ENCODE measurements at regions not wholly inside any gene's neighbourhood (a gene's known extent, or its start where the extent isn't known, plus 50 kb on each side); places are given as distances from the start of the nearest gene placed in this dataset.

- Histone ChIP-seq H2AFZ (ENCODE audit: low read length) (no peak overlapping the region), H3F3A (ENCODE audit: low read depth) (no peaks in the 10 kb centered on the region; the same call in 1 of the 2 replicates), H3K79me2 (ENCODE audit: insufficient read depth, low read length) (no peaks in the 10 kb centered on the region), H3K36me3 (ENCODE audit: insufficient read depth, low read length) (no peaks in the 10 kb centered on the region), H3K4me3 (ENCODE audit: low read length, poor library complexity, severe bottlenecking) (no peak overlapping the region), H3K4me2 (ENCODE audit: low read depth, low read length, poor library complexity, severe bottlenecking) (no peak overlapping the region), H3K27me3 (ENCODE audit: insufficient read depth, low read length, poor library complexity, severe bottlenecking) (no peaks in the 10 kb centered on the region), H3K4me1 (ENCODE audit: insufficient read depth, low read length, poor library complexity, severe bottlenecking) (peaks cover 31% of the 10 kb centered on the region), H3K9me2 (replicated peaks; ENCODE audit: low read depth, low read length) (no peaks in the 10 kb centered on the region), H3K9ac (ENCODE audit: low read depth, low read length, poor library complexity, severe bottlenecking) (no peak overlapping the region), H3K9me3 (ENCODE audit: insufficient read depth, low read depth, low read length) (peaks cover 2% of the 10 kb centered on the region; the same call in 1 of the 2 replicates), H4K20me1 (ENCODE audit: insufficient read depth, low read length, poor library complexity, severe bottlenecking) (no peaks in the 10 kb centered on the region)
- TF ChIP-seq EZH2phosphoT487 (IDR thresholded peaks at IDR 0.05; ENCODE audit: borderline replicate concordance) (no peak), CTCF (conservative IDR thresholded peaks at IDR 0.05; ENCODE audit: low read length) (no peak)
Observed at GRCh38 chr20:52081791-52082190, 109.8 kb downstream of the ZFP64 start.

DNA sequence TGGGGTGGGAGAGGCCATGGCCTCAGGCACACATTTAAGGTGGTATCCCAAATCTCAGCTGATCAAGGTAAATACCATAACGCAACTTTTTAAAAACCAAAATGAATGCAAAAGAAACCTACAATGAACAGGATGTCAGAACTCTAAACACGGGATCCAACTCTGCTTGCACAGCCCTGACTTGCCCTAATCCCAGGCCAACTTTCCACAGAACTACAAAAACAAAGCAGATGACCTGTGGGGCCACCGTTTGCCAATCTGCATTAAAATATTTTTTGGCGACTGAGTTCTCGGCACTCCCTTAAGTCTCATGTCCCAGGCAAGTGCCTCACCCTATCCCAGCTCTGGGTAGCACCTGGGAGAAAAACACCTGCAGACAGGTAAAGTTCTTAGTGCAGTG, 110.5 kb downstream of the ZFP64 start:
- no peaks in the 10 kb centered on the region for H3K27me3 ChIP-seq (ENCODE audit: insufficient read depth, low read length, poor library complexity, severe bottlenecking)
- no peaks in the 10 kb centered on the region for H4K20me1 ChIP-seq (ENCODE audit: insufficient read depth, low read length, poor library complexity, severe bottlenecking)
- H3K9me3 ChIP-seq (ENCODE audit: insufficient read depth, low read depth, low read length): no peaks in the 10 kb centered on the region
- H2AFZ ChIP-seq (ENCODE audit: low read length): no peak overlapping the region
- no peaks in the 10 kb centered on the region; the same call in 1 of the 2 replicates for H3F3A ChIP-seq (ENCODE audit: low read depth)
- no peak overlapping the region for H3K4me2 ChIP-seq (ENCODE audit: low read depth, low read length, poor library complexity, severe bottlenecking)
- H3K4me3 ChIP-seq (ENCODE audit: low read length, poor library complexity, severe bottlenecking): no peak overlapping the region
- no peaks in the 10 kb centered on the region for H3K9me2 ChIP-seq (replicated peaks; ENCODE audit: low read depth, low read length)
- no peaks in the 10 kb centered on the region for H3K36me3 ChIP-seq (ENCODE audit: insufficient read depth, low read length)
- H3K4me1 ChIP-seq (ENCODE audit: insufficient read depth, low read length, poor library complexity, severe bottlenecking): peaks cover 30% of the 10 kb centered on the region
- no peak overlapping the region for H3K9ac ChIP-seq (ENCODE audit: low read depth, low read length, poor library complexity, severe bottlenecking)
- H3K79me2 ChIP-seq (ENCODE audit: insufficient read depth, low read length): no peaks in the 10 kb centered on the region
- TF ChIP-seq EZH2phosphoT487 (IDR thresholded peaks at IDR 0.05; ENCODE audit: borderline replicate concordance): no peak
- TF ChIP-seq CTCF (conservative IDR thresholded peaks at IDR 0.05; ENCODE audit: low read length): no peak

DNA sequence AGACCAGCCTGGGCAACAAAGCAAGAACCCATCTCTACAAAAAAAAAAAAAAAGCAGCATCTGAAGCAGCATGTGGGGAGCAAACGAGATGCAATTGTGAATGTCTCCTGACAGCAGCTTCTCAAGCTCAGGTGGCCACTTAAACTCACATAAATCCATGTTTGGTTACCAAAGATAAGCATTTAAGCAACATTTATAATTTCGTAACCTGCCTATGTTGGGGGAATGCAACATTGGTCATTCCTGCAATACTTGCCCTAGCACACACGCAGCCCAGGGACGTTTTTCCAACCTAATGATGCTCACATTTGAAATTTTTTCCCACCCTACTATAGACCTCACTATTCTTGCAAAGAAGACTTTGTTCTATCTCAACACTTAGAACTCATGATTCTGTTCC, 113.3 kb downstream of the ZFP64 start:
- TF ChIP-seq EZH2phosphoT487 (IDR thresholded peaks at IDR 0.05; ENCODE audit: borderline replicate concordance) (no peak), CTCF (conservative IDR thresholded peaks at IDR 0.05; ENCODE audit: low read length) (no peak)
- Histone ChIP-seq H3K9me2 (replicated peaks; ENCODE audit: low read depth, low read length) (no peaks in the 10 kb centered on the region), H2AFZ (ENCODE audit: low read length) (no peak overlapping the region), H3F3A (ENCODE audit: low read depth) (no peaks in the 10 kb centered on the region), H3K9me3 (ENCODE audit: insufficient read depth, low read depth, low read length) (no peaks in the 10 kb centered on the region), H3K4me2 (ENCODE audit: low read depth, low read length, poor library complexity, severe bottlenecking) (no peak overlapping the region), H3K9ac (ENCODE audit: low read depth, low read length, poor library complexity, severe bottlenecking) (no peak overlapping the region), H3K79me2 (ENCODE audit: insufficient read depth, low read length) (no peaks in the 10 kb centered on the region), H4K20me1 (ENCODE audit: insufficient read depth, low read length, poor library complexity, severe bottlenecking) (no peaks in the 10 kb centered on the region), H3K27me3 (ENCODE audit: insufficient read depth, low read length, poor library complexity, severe bottlenecking) (no peaks in the 10 kb centered on the region), H3K36me3 (ENCODE audit: insufficient read depth, low read length) (no peaks in the 10 kb centered on the region), H3K4me1 (ENCODE audit: insufficient read depth, low read length, poor library complexity, severe bottlenecking) (peaks cover 20% of the 10 kb centered on the region), H3K4me3 (ENCODE audit: low read length, poor library complexity, severe bottlenecking) (no peak overlapping the region)
